Endodermal cell (in vitro differentiated cells): ENCODE measurements at regions not wholly inside any gene's neighbourhood (a gene's known extent, or its start where the extent isn't known, plus 50 kb on each side); places are given as distances from the start of the nearest gene placed in this dataset.
"Not testable (repeated sequence)": the region's sequence is repeated elsewhere in the genome, so short reads cannot be mapped to it uniquely, and the experiment has no call there.

Experiments
- DNase-seq: peaks from one replicate; pipeline ENCODE4 v3.0.0-alpha.2; 2017
- H3K27ac ChIP-seq: 2 replicates; pipeline ENCODE4 v1.5.1; 2013; ENCODE audit warnings: mild to moderate bottlenecking, low read depth, low read length, moderate library complexity
- H3K27me3 ChIP-seq: 2 replicates; pipeline ENCODE4 v1.6.1; 2013; ENCODE audit warnings: mild to moderate bottlenecking, low read length, moderate library complexity; ENCODE audit not compliant: insufficient read depth, control insufficient read depth, poor library complexity, severe bottlenecking
- H3K36me3 ChIP-seq: 2 replicates; pipeline ENCODE4 v1.7.0; 2013; ENCODE audit warnings: mild to moderate bottlenecking, low read length, moderate library complexity; ENCODE audit not compliant: control insufficient read depth, insufficient read depth
- H3K4me1 ChIP-seq: one replicate; pipeline ENCODE4 v1.7.0; 2013; ENCODE audit warnings: low read length; ENCODE audit not compliant: control insufficient read depth, insufficient read depth
- H3K4me3 ChIP-seq: 2 replicates; pipeline ENCODE4 v1.5.1; 2013; ENCODE audit warnings: mild to moderate bottlenecking, low read length, moderate library complexity
- H3K9ac ChIP-seq: 2 replicates; pipeline ENCODE4 v1.6.1; 2013; ENCODE audit warnings: mild to moderate bottlenecking, low read length, moderate library complexity; ENCODE audit not compliant: poor library complexity, severe bottlenecking; ENCODE audit errors: extremely low read depth
- H3K9me3 ChIP-seq: 2 replicates; pipeline ENCODE4 v1.6.1; 2013; ENCODE audit warnings: mild to moderate bottlenecking, low read length, moderate library complexity; ENCODE audit not compliant: control insufficient read depth
- H3K27ac Mint-ChIP-seq: 2 replicates; pipeline ENCODE4 v1.8.0; 2020; ENCODE audit warnings: mixed read lengths
- H3K27me3 Mint-ChIP-seq: 2 replicates; pipeline ENCODE4 v1.8.0; 2021; ENCODE audit warnings: mild to moderate bottlenecking, mixed read lengths; ENCODE audit not compliant: insufficient read depth
- H3K36me3 Mint-ChIP-seq: 2 replicates; pipeline ENCODE4 v1.8.0; 2020; ENCODE audit warnings: low read depth, mixed read lengths
- H3K4me1 Mint-ChIP-seq: 2 replicates; pipeline ENCODE4 v1.8.0; 2020; ENCODE audit warnings: mixed read lengths
- H3K4me3 Mint-ChIP-seq: 2 replicates; pipeline ENCODE4 v1.8.0; 2020; ENCODE audit warnings: mild to moderate bottlenecking, moderate library complexity, mixed read lengths
- H3K9me3 Mint-ChIP-seq: 2 replicates; pipeline ENCODE4 v1.8.0; 2020; ENCODE audit warnings: mild to moderate bottlenecking, mixed read lengths
- CTCF ChIP-seq: fragments of 200-600 bp; sonication (generic); conservative IDR thresholded peaks from 2 replicates; pipeline ENCODE4 v1.5.0; 2021; ENCODE audit warnings: antibody characterized with exemption, mild to moderate bottlenecking
- WGBS, 2 experiments: methylation state at CpG; one replicate each; pipeline versions ENCODE4 v1.1.5 to v1.1.7; 2013; ENCODE audit warnings: missing lambda C conversion rate in 2 of 2, mixed read lengths in 1 of 2; ENCODE audit not compliant: insufficient coverage in 1 of 2, insufficient read length in 1 of 2; 5-methylcytosine and 5-hydroxymethylcytosine counted together

- H3K4me1 ChIP-seq: no peaks in the 10 kb centered on the region
- Mint-ChIP-seq H3K27ac (no peak overlapping the region), H3K4me3 (no peak overlapping the region), H3K27me3 (no peaks in the 10 kb centered on the region), H3K9me3 (no peaks in the 10 kb centered on the region), H3K36me3 (peaks cover 52% of the 10 kb centered on the region), H3K4me1 (peaks cover 35% of the 10 kb centered on the region)
- 86% methylated on average over 4 of the region's 4 CpGs; no CpG with 5 or more reads in 1 of the 2 experiments for WGBS, 2 experiments
- TF ChIP-seq CTCF: no peak
- H3K9ac ChIP-seq: no peak overlapping the region
- H3K36me3 ChIP-seq: peaks cover 28% of the 10 kb centered on the region
- H3K4me3 ChIP-seq: no peak overlapping the region
- peak; percentile 85 for DNase-seq
- H3K27me3 ChIP-seq: no peaks in the 10 kb centered on the region
- H3K9me3 ChIP-seq: no peaks in the 10 kb centered on the region
- no peak overlapping the region for H3K27ac ChIP-seq
Measured at GRCh38 chr9:2271426-2271825, 256.3 kb downstream of the SMARCA2 start.

DNA sequence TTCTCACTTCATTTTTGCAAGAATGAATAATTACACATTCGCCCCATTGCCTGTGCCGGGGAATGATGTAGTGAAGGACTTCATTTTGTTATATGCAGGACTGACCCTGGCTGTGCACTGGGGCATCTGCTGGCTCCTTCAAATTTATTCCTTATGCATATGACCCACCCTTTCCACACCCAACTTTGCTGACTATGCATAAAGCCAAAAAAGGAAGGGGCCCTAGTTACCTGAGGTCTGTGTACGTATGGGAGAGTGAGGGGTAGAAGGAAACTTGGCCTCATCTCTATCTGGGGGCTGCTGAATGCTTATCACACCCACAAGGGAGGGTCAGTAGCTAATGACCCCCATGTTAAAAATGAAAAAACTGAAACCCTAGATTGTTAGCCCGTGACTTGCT is 259.6 kb downstream of the SMARCA2 start:
- Histone ChIP-seq H3K4me3 (peak overlapping the region; percentile 83), H3K27me3 (no peaks in the 10 kb centered on the region), H3K36me3 (peaks cover 8% of the 10 kb centered on the region), H3K27ac (no peak overlapping the region), H3K9ac (no peak overlapping the region), H3K4me1 (no peaks in the 10 kb centered on the region), H3K9me3 (no peaks in the 10 kb centered on the region)
- H3K4me1 Mint-ChIP-seq: peaks cover 32% of the 10 kb centered on the region
- no peak for DNase-seq
- WGBS, 2 experiments: 95 to 100% methylated on average over 4 of the region's 4 CpGs
- H3K36me3 Mint-ChIP-seq: peaks cover 39% of the 10 kb centered on the region
- no peak overlapping the region for H3K4me3 Mint-ChIP-seq
- no peak for TF ChIP-seq CTCF
- H3K9me3 Mint-ChIP-seq: no peaks in the 10 kb centered on the region
- no peak overlapping the region for H3K27ac Mint-ChIP-seq
- no peaks in the 10 kb centered on the region for H3K27me3 Mint-ChIP-seq

- no peaks in the 10 kb centered on the region for H3K9me3 Mint-ChIP-seq
- Histone ChIP-seq H3K9me3 (no peaks in the 10 kb centered on the region), H3K4me3 (peak overlapping the region; percentile 83), H3K27me3 (no peaks in the 10 kb centered on the region), H3K27ac (no peak overlapping the region), H3K4me1 (no peaks in the 10 kb centered on the region), H3K36me3 (peaks cover 1% of the 10 kb centered on the region), H3K9ac (peak overlapping the region; percentile 72)
- 56 to 60% methylated on average over 7 to 10 of the region's 10 CpGs for WGBS, 2 experiments
- no peaks in the 10 kb centered on the region for H3K27me3 Mint-ChIP-seq
- peak; percentile 61 for DNase-seq
- peaks cover 32% of the 10 kb centered on the region for H3K4me1 Mint-ChIP-seq
- H3K4me3 Mint-ChIP-seq: no peak overlapping the region
- no peak for TF ChIP-seq CTCF
- H3K27ac Mint-ChIP-seq: no peak overlapping the region
- H3K36me3 Mint-ChIP-seq: peaks cover 28% of the 10 kb centered on the region
Measured at GRCh38 chr9:2276296-2276695, 261.1 kb downstream of the SMARCA2 start.

DNA sequence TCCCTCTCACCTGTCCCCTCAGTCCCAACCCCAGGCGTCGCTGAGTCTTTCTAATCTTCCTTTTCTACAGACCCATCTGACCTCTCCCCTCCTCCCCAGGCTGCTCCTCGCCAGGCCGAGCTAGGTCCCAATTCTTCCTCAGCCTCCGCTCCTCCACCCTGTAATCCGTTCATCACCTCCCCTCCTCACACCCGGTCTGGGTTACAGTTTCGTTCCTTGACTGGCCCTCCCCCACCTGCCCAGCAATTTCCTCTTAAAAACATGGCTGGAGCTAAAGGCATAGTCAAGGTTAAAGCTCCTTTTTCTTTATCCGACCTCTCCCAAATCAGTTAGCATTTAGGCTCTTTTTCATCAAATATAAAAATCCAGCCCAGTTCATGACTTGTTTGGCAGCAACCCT is 262.0 kb downstream of the SMARCA2 start:
- not testable (repeated sequence) for DNase-seq, H3K27me3 ChIP-seq, H3K9me3 Mint-ChIP-seq, H3K27me3 Mint-ChIP-seq, H3K27ac Mint-ChIP-seq, H3K36me3 ChIP-seq, H3K4me1 ChIP-seq, H3K9me3 ChIP-seq, H3K27ac ChIP-seq, H3K4me3 Mint-ChIP-seq
- Mint-ChIP-seq H3K36me3 (peaks cover 25% of the 10 kb centered on the region), H3K4me1 (peaks cover 32% of the 10 kb centered on the region)
- Histone ChIP-seq H3K4me3 (peak overlapping the region; percentile 83), H3K9ac (peak overlapping the region; percentile 72)
- WGBS, 2 experiments: 43 to 55% methylated on average over 4 to 9 of the region's 9 CpGs

GRCh38 chr9:2277644-2278043 is 262.5 kb downstream of the SMARCA2 start:
- WGBS, 2 experiments: 69% methylated on average over 12 of the region's 12 CpGs; no CpG with 5 or more reads in 1 of the 2 experiments
- peak overlapping the region; percentile 83 for H3K4me3 ChIP-seq
- H3K9me3 ChIP-seq, H3K27ac ChIP-seq, H3K36me3 ChIP-seq, H3K4me3 Mint-ChIP-seq, H3K27me3 ChIP-seq, H3K27me3 Mint-ChIP-seq, H3K4me1 ChIP-seq, H3K9me3 Mint-ChIP-seq, H3K27ac Mint-ChIP-seq: not testable (repeated sequence)
- Mint-ChIP-seq H3K36me3 (peaks cover 23% of the 10 kb centered on the region), H3K4me1 (peaks cover 32% of the 10 kb centered on the region)
- peak; percentile 57 for DNase-seq
- peak overlapping the region; percentile 72 for H3K9ac ChIP-seq
